Esophagus muscularis mucosa (tissue), 4 donors: ENCODE measurements at regions not wholly inside any gene's neighbourhood (a gene's known extent, or its start where the extent isn't known, plus 50 kb on each side); places are given as distances from the start of the nearest gene placed in this dataset.

ENCODE experiments used
- CTCF ChIP-seq, 3 experiments: fragments of 200-600 bp in 2 of 3; fragments of 450-650 bp in 1 of 3; sonication (generic) in 2 of 3; IDR thresholded peaks; one replicate each; pipeline ENCODE4 v1.5.1; 2017 to 2019; ENCODE audit warnings: antibody characterized with exemption in 3 of 3, mild to moderate bottlenecking in 2 of 3, moderate library complexity in 1 of 3
- EP300 ChIP-seq: sonication (generic); formaldehyde crosslinking; IDR thresholded peaks from one replicate; pipeline ENCODE4 v1.6.1; 2017; ENCODE audit warnings: antibody characterized with exemption
- POLR2A ChIP-seq: fragments of 450-650 bp; IDR thresholded peaks from one replicate; pipeline ENCODE4 v1.6.1; 2017; ENCODE audit warnings: antibody characterized with exemption, moderate library complexity, mild to moderate bottlenecking, low read depth
- POLR2AphosphoS5 ChIP-seq, 2 donors: sonication (generic); formaldehyde crosslinking; IDR thresholded peaks; one replicate each; pipeline ENCODE4 v1.6.1; 2017; ENCODE audit warnings: antibody characterized with exemption in 2 of 2

GRCh38 chr2:58770846-58771245 lies 529.7 kb upstream of the FANCL start:
- TF ChIP-seq POLR2A, result no peak
- no peak for TF ChIP-seq CTCF (IDR thresholded peaks at IDR 0.05)
- no peak for TF ChIP-seq POLR2AphosphoS5 (IDR thresholded peaks at IDR 0.05)
- TF ChIP-seq EP300, result no peak
